ENCODE measurements at regions not wholly inside any gene's neighbourhood (a gene's known extent, or its start where the extent isn't known, plus 50 kb on each side); places are given as distances from the start of the nearest gene placed in this dataset.

DNA sequence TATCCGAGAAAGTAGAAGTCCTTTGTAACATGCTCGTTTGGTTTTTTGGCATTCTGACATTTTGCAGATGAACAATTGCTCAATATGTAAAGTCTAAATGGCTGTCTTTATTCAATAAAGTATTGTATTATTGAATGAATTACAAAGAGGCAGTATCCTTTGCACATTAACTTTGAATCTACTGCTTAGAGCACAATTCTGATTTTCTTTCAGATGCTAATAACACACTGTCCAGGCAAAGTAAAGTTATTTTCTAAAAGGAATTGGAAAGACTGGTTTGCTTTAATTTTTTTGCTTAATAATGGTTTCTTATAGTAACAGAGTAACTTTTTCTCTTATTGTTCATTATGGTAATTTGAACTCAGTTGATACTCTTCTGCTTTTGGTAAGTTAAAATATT, 494.8 kb downstream of the RWDD3 start:
- Histone ChIP-seq H2AFZ (ENCODE audit: low read length) (no peak overlapping the region), H3K9me3 (ENCODE audit: low read depth, low read length) (no peaks in the 10 kb centered on the region), H3K27me3 (ENCODE audit: insufficient read depth, low read length) (no peaks in the 10 kb centered on the region), H3K36me3 (ENCODE audit: insufficient read depth, low read length) (no peaks in the 10 kb centered on the region), H3K4me2 (ENCODE audit: insufficient read depth, low read length) (no peak overlapping the region), H4K20me1 (ENCODE audit: insufficient read depth, low read length) (no peaks in the 10 kb centered on the region), H3K27ac (ENCODE audit: low read depth, low read length) (no peak overlapping the region), H3K4me3 (ENCODE audit: insufficient read depth, low read length) (no peak overlapping the region), H3K79me2 (ENCODE audit: insufficient read depth, low read length) (no peaks in the 10 kb centered on the region), H3K4me1 (ENCODE audit: insufficient read depth, low read length) (peaks cover 5% of the 10 kb centered on the region)
- no peak for DNase-seq (ENCODE audit: insufficient read length, low spot score, missing footprints)
- TF ChIP-seq, protein P1, sequence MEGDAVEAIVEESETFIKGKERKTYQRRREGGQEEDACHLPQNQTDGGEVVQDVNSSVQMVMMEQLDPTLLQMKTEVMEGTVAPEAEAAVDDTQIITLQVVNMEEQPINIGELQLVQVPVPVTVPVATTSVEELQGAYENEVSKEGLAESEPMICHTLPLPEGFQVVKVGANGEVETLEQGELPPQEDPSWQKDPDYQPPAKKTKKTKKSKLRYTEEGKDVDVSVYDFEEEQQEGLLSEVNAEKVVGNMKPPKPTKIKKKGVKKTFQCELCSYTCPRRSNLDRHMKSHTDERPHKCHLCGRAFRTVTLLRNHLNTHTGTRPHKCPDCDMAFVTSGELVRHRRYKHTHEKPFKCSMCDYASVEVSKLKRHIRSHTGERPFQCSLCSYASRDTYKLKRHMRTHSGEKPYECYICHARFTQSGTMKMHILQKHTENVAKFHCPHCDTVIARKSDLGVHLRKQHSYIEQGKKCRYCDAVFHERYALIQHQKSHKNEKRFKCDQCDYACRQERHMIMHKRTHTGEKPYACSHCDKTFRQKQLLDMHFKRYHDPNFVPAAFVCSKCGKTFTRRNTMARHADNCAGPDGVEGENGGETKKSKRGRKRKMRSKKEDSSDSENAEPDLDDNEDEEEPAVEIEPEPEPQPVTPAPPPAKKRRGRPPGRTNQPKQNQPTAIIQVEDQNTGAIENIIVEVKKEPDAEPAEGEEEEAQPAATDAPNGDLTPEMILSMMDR (IDR thresholded peaks at IDR 0.05; ENCODE audit: extremely low read depth, low read depth, low read length) = no peak

- peaks cover 5% of the 10 kb centered on the region for H3K4me1 ChIP-seq (ENCODE audit: insufficient read depth, low read length)
- no peak for DNase-seq (ENCODE audit: insufficient read length, low spot score, missing footprints)
- no peak overlapping the region for H3K27ac ChIP-seq (ENCODE audit: low read depth, low read length)
- TF ChIP-seq, protein P1 (IDR thresholded peaks at IDR 0.05; ENCODE audit: extremely low read depth, low read depth, low read length) = no peak
- H3K27me3 ChIP-seq (ENCODE audit: insufficient read depth, low read length) = no peaks in the 10 kb centered on the region
- no peaks in the 10 kb centered on the region for H3K79me2 ChIP-seq (ENCODE audit: insufficient read depth, low read length)
- no peak overlapping the region for H3K4me3 ChIP-seq (ENCODE audit: insufficient read depth, low read length)
- H4K20me1 ChIP-seq (ENCODE audit: insufficient read depth, low read length) = no peaks in the 10 kb centered on the region
- H3K36me3 ChIP-seq (ENCODE audit: insufficient read depth, low read length) = no peaks in the 10 kb centered on the region
- H2AFZ ChIP-seq (ENCODE audit: low read length) = peak overlapping the region; percentile 64
- no peak overlapping the region for H3K4me2 ChIP-seq (ENCODE audit: insufficient read depth, low read length)
- no peaks in the 10 kb centered on the region for H3K9me3 ChIP-seq (ENCODE audit: low read depth, low read length)
Observed at GRCh38 chr1:95730986-95731385, 497.0 kb downstream of the RWDD3 start.

DNA sequence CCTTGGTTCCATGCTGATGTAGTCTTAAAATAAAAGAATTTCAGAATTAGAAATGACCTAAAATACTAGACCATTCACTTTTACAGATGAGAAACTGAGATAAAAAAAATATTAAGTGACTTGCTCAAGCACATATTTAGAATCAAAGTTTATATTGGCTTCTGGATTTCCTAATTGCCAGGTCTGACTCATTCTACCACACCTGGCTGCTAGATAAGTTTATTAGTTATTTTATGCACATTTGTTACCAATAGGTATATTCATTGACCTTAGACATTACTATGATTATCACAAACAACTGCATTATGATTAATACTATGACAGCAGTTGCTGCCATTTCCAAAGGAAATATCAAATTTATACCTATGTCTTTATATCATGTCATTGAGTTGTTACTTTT, 497.5 kb downstream of the RWDD3 start:
- TF ChIP-seq, protein P1 (IDR thresholded peaks at IDR 0.05; ENCODE audit: extremely low read depth, low read depth, low read length) = no peak
- Histone ChIP-seq H3K27ac (ENCODE audit: low read depth, low read length) (no peak overlapping the region), H3K4me3 (ENCODE audit: insufficient read depth, low read length) (no peak overlapping the region), H3K36me3 (ENCODE audit: insufficient read depth, low read length) (no peaks in the 10 kb centered on the region), H3K4me2 (ENCODE audit: insufficient read depth, low read length) (no peak overlapping the region), H3K9me3 (ENCODE audit: low read depth, low read length) (no peaks in the 10 kb centered on the region), H3K79me2 (ENCODE audit: insufficient read depth, low read length) (no peaks in the 10 kb centered on the region), H3K27me3 (ENCODE audit: insufficient read depth, low read length) (no peaks in the 10 kb centered on the region), H3K4me1 (ENCODE audit: insufficient read depth, low read length) (peaks cover 5% of the 10 kb centered on the region), H2AFZ (ENCODE audit: low read length) (peak overlapping the region; percentile 64), H4K20me1 (ENCODE audit: insufficient read depth, low read length) (no peaks in the 10 kb centered on the region)
- no peak for DNase-seq (ENCODE audit: insufficient read length, low spot score, missing footprints)

DNA sequence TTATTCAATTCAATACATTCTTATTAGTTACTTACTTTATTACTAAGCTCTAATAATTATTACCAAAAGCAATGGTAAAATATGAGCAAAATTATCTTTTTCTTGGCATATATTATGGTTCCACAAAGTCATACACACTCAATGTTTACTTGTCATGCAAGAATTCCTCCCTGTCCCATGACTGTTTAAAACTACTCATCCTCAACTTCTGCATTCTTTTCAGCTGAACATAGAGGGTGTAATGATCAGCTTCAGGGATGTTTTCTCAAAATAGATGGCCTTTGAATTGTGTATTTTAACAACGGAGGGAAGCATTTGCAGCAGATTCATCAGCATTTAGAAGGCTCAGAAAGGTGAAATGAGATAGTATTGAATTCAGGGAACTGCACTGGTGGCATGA, 499.0 kb downstream of the RWDD3 start:
- TF ChIP-seq, protein P1 (IDR thresholded peaks at IDR 0.05; ENCODE audit: extremely low read depth, low read depth, low read length) = no peak
- peak overlapping the region; percentile 86 for H2AFZ ChIP-seq (ENCODE audit: low read length)
- no peaks in the 10 kb centered on the region for H3K36me3 ChIP-seq (ENCODE audit: insufficient read depth, low read length)

More for the DNA sequence above, 499.0 kb downstream of the RWDD3 start:
- Histone ChIP-seq H3K4me3 (ENCODE audit: insufficient read depth, low read length) (no peak overlapping the region), H3K9me3 (ENCODE audit: low read depth, low read length) (no peaks in the 10 kb centered on the region), H3K79me2 (ENCODE audit: insufficient read depth, low read length) (no peaks in the 10 kb centered on the region), H3K4me1 (ENCODE audit: insufficient read depth, low read length) (peaks cover 5% of the 10 kb centered on the region), H3K27ac (ENCODE audit: low read depth, low read length) (peak overlapping the region; percentile 51), H4K20me1 (ENCODE audit: insufficient read depth, low read length) (no peaks in the 10 kb centered on the region), H3K4me2 (ENCODE audit: insufficient read depth, low read length) (no peak overlapping the region), H3K27me3 (ENCODE audit: insufficient read depth, low read length) (no peaks in the 10 kb centered on the region)
- peak; percentile 8 for DNase-seq (ENCODE audit: insufficient read length, low spot score, missing footprints)
